ENCODE measurements at regions not wholly inside any gene's neighbourhood (a gene's known extent, or its start where the extent isn't known, plus 50 kb on each side); places are given as distances from the start of the nearest gene placed in this dataset.
"Not testable (repeated sequence)": the region's sequence is repeated elsewhere in the genome, so short reads cannot be mapped to it uniquely, and the experiment has no call there.

DNA sequence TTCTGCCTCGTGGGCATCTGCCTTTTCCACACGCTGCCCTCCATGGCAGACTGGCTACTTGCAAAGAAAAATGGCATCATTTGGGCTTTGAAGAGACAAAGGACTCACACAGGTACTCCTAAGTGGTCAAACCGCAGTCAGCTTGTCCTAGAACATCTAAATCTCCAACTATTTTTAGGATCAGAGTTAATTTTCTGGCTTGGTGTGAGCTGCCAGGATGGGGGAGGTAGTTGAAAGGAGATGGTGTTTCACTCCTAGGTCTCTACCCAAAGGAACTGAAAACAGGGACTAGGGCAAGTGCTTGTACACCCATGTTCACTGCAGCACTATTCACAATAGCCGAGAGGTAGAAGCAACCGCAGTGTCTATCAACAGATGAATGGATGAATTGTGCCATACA lies 107.9 kb upstream of the ATL2 start:
- Histone ChIP-seq H3K4me3 (ENCODE audit: low read length in 2 of 2) (no peak overlapping the region), H3K9ac (ENCODE audit: low read depth in 1 of 2, low read length in 2 of 2) (no peak overlapping the region), H3K36me3 (ENCODE audit: control insufficient read depth in 2 of 2, insufficient read depth in 2 of 2, low read length in 2 of 2) (no peaks in the 10 kb centered on the region), H3K27me3 (ENCODE audit: control insufficient read depth in 2 of 2, insufficient read depth in 2 of 2, low read length in 2 of 2) (no peaks in the 10 kb centered on the region), H3K27ac (ENCODE audit: low read depth in 2 of 2, low read length in 2 of 2) (no peak overlapping the region), H3K9me3 (ENCODE audit: control insufficient read depth in 2 of 2, low read length in 2 of 2) (peaks cover 4 to 7% of the 10 kb centered on the region in 2 donors), H3K4me1 (ENCODE audit: control insufficient read depth in 2 of 2, insufficient read depth in 2 of 2, low read length in 2 of 2) (no peaks in the 10 kb centered on the region)

GRCh38 chr2:38483776-38484501 lies 106.9 kb upstream of the ATL2 start:
- peaks cover 4 to 7% of the 10 kb centered on the region in 2 donors for H3K9me3 ChIP-seq (ENCODE audit: control insufficient read depth in 2 of 2, low read length in 2 of 2)
- H3K4me3 ChIP-seq (ENCODE audit: low read length in 2 of 2) = no peak overlapping the region
- H3K27ac ChIP-seq (ENCODE audit: low read depth in 2 of 2, low read length in 2 of 2) = no peak overlapping the region
- H3K27me3 ChIP-seq (ENCODE audit: control insufficient read depth in 2 of 2, insufficient read depth in 2 of 2, low read length in 2 of 2) = no peaks in the 10 kb centered on the region
- H3K4me1 ChIP-seq (ENCODE audit: control insufficient read depth in 2 of 2, insufficient read depth in 2 of 2, low read length in 2 of 2) = no peaks in the 10 kb centered on the region
- no peaks in the 10 kb centered on the region for H3K36me3 ChIP-seq (ENCODE audit: control insufficient read depth in 2 of 2, insufficient read depth in 2 of 2, low read length in 2 of 2)
- no peak overlapping the region for H3K9ac ChIP-seq (ENCODE audit: low read depth in 1 of 2, low read length in 2 of 2)

- H3K9ac ChIP-seq (ENCODE audit: low read depth in 1 of 2, low read length in 2 of 2); H3K27me3 ChIP-seq (ENCODE audit: control insufficient read depth in 2 of 2, insufficient read depth in 2 of 2, low read length in 2 of 2): not testable (repeated sequence)
Measured at GRCh38 chr2:38482710-38483109, 105.6 kb upstream of the ATL2 start.

DNA sequence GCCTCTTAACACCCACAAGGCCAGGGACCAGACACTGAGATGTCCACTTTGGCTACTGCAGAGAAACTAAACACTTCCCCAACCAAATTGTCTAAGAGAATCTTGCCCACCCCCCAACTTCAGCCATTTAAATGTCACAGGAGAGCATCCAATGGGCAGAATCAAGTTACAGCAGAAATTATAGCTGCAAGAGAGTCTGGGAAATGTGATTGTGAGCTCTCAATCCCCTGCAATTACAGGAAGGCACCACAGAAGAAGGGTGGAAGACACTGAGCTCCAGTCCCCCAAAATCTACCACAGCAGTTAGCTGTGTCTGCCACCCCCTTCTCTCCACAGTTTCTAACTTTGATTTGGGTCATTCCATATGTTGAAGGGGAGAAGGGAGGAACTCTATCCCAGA lies 103.5 kb upstream of the ATL2 start:
- H3K4me3 ChIP-seq (ENCODE audit: low read length in 2 of 2) = no peak overlapping the region
- H3K9me3 ChIP-seq (ENCODE audit: control insufficient read depth in 2 of 2, low read length in 2 of 2) = peaks cover 4 to 7% of the 10 kb centered on the region in 2 donors
- H3K36me3 ChIP-seq (ENCODE audit: control insufficient read depth in 2 of 2, insufficient read depth in 2 of 2, low read length in 2 of 2) = no peaks in the 10 kb centered on the region
- no peaks in the 10 kb centered on the region for H3K27me3 ChIP-seq (ENCODE audit: control insufficient read depth in 2 of 2, insufficient read depth in 2 of 2, low read length in 2 of 2)
- no peak overlapping the region for H3K27ac ChIP-seq (ENCODE audit: low read depth in 2 of 2, low read length in 2 of 2)
- H3K9ac ChIP-seq (ENCODE audit: low read depth in 1 of 2, low read length in 2 of 2) = no peak overlapping the region
- H3K4me1 ChIP-seq (ENCODE audit: control insufficient read depth in 2 of 2, insufficient read depth in 2 of 2, low read length in 2 of 2) = no peaks in the 10 kb centered on the region

More at GRCh38 chr2:38482710-38483109, 105.6 kb upstream of the ATL2 start:
- H3K4me3 ChIP-seq (ENCODE audit: low read length in 2 of 2); H3K4me1 ChIP-seq (ENCODE audit: control insufficient read depth in 2 of 2, insufficient read depth in 2 of 2, low read length in 2 of 2); H3K9me3 ChIP-seq (ENCODE audit: control insufficient read depth in 2 of 2, low read length in 2 of 2); H3K36me3 ChIP-seq (ENCODE audit: control insufficient read depth in 2 of 2, insufficient read depth in 2 of 2, low read length in 2 of 2); H3K27ac ChIP-seq (ENCODE audit: low read depth in 2 of 2, low read length in 2 of 2): not testable (repeated sequence)

- H3K27me3 ChIP-seq (ENCODE audit: control insufficient read depth in 2 of 2, insufficient read depth in 2 of 2, low read length in 2 of 2) = no peaks in the 10 kb centered on the region
- peaks cover 4 to 7% of the 10 kb centered on the region in 2 donors for H3K9me3 ChIP-seq (ENCODE audit: control insufficient read depth in 2 of 2, low read length in 2 of 2)
Measured at GRCh38 chr2:38477006-38477405, 99.9 kb upstream of the ATL2 start.

DNA sequence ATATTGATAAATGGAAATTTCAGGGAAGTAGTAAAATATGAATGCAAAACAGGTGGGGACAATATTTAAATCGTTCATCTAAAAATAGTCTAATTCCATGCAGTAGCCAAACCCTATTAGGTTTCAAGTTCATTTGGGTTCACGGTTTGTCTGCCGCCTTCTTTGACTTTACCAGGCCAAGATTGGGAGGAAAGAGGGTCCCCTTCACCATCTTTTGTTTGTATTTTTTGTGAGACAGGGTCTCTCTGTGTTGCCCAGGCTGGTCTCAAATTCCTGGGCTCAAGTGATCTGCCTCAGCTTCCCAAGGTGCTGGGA lies 98.5 kb upstream of the ATL2 start:
- no peaks in the 10 kb centered on the region for H3K36me3 ChIP-seq (ENCODE audit: control insufficient read depth in 2 of 2, insufficient read depth in 2 of 2, low read length in 2 of 2)
- H3K9ac ChIP-seq (ENCODE audit: low read depth in 1 of 2, low read length in 2 of 2) = no peak overlapping the region
- no peak overlapping the region for H3K4me3 ChIP-seq (ENCODE audit: low read length in 2 of 2)
- no peaks in the 10 kb centered on the region for H3K4me1 ChIP-seq (ENCODE audit: control insufficient read depth in 2 of 2, insufficient read depth in 2 of 2, low read length in 2 of 2)
- H3K27ac ChIP-seq (ENCODE audit: low read depth in 2 of 2, low read length in 2 of 2) = no peak overlapping the region
- peaks cover 0 to 1% of the 10 kb centered on the region in 2 donors for H3K9me3 ChIP-seq (ENCODE audit: control insufficient read depth in 2 of 2, low read length in 2 of 2)
- H3K27me3 ChIP-seq (ENCODE audit: control insufficient read depth in 2 of 2, insufficient read depth in 2 of 2, low read length in 2 of 2) = no peaks in the 10 kb centered on the region

More at GRCh38 chr2:38477006-38477405, 99.9 kb upstream of the ATL2 start:
- no peaks in the 10 kb centered on the region for H3K36me3 ChIP-seq (ENCODE audit: control insufficient read depth in 2 of 2, insufficient read depth in 2 of 2, low read length in 2 of 2)
- H3K9ac ChIP-seq (ENCODE audit: low read depth in 1 of 2, low read length in 2 of 2) = no peak overlapping the region
- no peak overlapping the region for H3K27ac ChIP-seq (ENCODE audit: low read depth in 2 of 2, low read length in 2 of 2)
- no peaks in the 10 kb centered on the region for H3K4me1 ChIP-seq (ENCODE audit: control insufficient read depth in 2 of 2, insufficient read depth in 2 of 2, low read length in 2 of 2)
- H3K4me3 ChIP-seq (ENCODE audit: low read length in 2 of 2) = no peak overlapping the region

DNA sequence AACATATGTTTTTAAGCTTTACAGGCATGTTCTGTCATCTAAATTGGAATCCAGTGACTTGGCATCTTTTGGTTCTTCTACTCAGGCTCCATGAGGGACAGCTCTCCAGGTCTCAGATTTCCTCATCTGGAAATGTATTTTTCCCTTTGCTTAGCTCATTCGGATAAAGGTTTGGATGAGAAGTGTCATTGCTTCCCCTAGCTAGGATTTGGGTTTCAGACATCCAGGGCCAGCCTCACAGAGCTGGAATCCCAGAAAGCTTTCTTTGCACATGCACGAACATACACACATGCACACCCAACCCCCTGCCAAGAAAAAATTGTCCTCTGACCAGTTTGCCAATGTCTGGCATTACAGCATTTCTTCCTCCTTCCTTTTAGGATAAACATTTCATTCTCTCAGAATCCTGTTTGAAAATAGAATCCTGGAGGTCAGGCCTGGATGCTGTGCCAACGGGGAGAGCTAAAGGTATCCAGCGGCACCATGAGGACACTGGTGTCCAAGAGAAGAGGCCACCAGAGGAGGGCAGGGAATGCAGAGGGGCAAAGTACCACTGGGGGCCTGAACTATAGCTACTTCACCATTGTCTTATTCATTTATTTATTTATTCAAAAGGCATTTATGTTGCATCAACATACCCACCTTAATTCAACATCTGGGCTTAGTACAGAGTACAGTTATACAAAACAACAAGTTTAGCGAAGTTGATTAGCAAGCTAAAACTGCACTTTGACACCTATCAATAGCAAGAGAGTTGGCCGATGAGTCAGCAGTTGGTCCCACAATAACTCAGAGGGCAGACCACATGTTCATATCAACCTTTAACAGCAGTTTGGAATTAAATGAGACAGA lies 97.9 kb upstream of the ATL2 start:
- H3K4me1 ChIP-seq (ENCODE audit: control insufficient read depth in 2 of 2, insufficient read depth in 2 of 2, low read length in 2 of 2) = no peaks in the 10 kb centered on the region
- no peaks in the 10 kb centered on the region for H3K9me3 ChIP-seq (ENCODE audit: control insufficient read depth in 2 of 2, low read length in 2 of 2)
- H3K27ac ChIP-seq (ENCODE audit: low read depth in 2 of 2, low read length in 2 of 2) = no peak overlapping the region
- no peaks in the 10 kb centered on the region for H3K27me3 ChIP-seq (ENCODE audit: control insufficient read depth in 2 of 2, insufficient read depth in 2 of 2, low read length in 2 of 2)
- H3K9ac ChIP-seq (ENCODE audit: low read depth in 1 of 2, low read length in 2 of 2) = no peak overlapping the region
- H3K4me3 ChIP-seq (ENCODE audit: low read length in 2 of 2) = no peak overlapping the region
- H3K36me3 ChIP-seq (ENCODE audit: control insufficient read depth in 2 of 2, insufficient read depth in 2 of 2, low read length in 2 of 2) = no peaks in the 10 kb centered on the region

DNA sequence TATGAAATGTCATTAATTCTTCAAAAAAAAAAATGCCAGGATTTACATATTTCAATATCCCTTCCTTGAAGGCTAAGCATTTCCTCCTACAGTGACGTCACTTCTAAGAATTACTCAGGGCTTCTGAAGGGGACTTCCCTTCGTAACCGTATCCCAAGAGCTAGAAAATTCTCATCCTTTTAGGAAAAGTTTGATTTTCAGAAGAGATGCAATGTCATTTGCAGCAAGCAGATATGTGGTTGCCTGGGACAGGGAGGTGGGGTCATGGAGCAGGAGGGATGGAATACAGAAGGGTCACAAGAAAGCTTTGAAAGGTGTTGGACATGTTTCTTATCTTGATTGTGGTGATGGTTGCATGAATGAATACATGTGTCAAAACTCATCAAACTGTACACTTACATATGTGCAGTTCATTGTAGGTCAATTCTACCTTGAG lies 97.0 kb upstream of the ATL2 start:
- H3K36me3 ChIP-seq (ENCODE audit: control insufficient read depth in 2 of 2, insufficient read depth in 2 of 2, low read length in 2 of 2) = no peaks in the 10 kb centered on the region
- H3K4me1 ChIP-seq (ENCODE audit: control insufficient read depth in 2 of 2, insufficient read depth in 2 of 2, low read length in 2 of 2) = no peaks in the 10 kb centered on the region
- H3K27ac ChIP-seq (ENCODE audit: low read depth in 2 of 2, low read length in 2 of 2) = no peak overlapping the region
- no peak overlapping the region for H3K9ac ChIP-seq (ENCODE audit: low read depth in 1 of 2, low read length in 2 of 2)
- no peaks in the 10 kb centered on the region for H3K27me3 ChIP-seq (ENCODE audit: control insufficient read depth in 2 of 2, insufficient read depth in 2 of 2, low read length in 2 of 2)
- no peak overlapping the region for H3K4me3 ChIP-seq (ENCODE audit: low read length in 2 of 2)
- H3K9me3 ChIP-seq (ENCODE audit: control insufficient read depth in 2 of 2, low read length in 2 of 2) = no peaks in the 10 kb centered on the region

DNA sequence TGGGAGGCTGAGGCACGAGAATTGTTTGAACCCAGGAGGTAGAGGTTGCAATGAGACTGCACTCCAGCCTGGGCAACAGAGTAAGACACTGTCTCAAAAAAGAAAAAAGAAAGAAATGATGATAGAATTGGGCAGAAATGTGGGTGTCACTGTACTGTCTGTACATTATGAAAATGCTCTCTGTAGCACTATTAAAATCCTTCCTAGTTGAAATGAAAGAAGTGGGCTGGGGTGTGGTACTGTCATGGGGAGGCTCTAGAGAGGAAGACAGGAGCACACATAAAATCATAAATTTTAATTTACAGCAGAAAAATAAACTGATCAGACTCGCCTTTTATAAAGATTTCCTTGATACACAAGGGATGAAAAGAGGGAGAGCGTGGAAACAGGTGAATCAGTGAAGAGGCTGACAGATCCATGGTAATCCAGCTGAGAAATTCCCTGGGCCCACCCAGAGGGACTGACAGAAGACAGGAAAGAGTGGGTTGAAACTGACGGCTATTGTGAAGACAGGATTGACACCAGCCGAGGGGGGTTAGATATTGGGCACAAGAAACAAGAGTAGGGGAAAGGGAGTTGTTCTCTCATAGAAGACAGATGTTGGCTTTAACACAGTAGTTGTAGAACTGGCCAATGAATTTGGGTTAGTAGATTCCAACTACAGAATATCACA lies 96.4 kb upstream of the ATL2 start:
- H3K27me3 ChIP-seq (ENCODE audit: control insufficient read depth in 2 of 2, insufficient read depth in 2 of 2, low read length in 2 of 2) = no peaks in the 10 kb centered on the region
- H3K4me1 ChIP-seq (ENCODE audit: control insufficient read depth in 2 of 2, insufficient read depth in 2 of 2, low read length in 2 of 2) = no peaks in the 10 kb centered on the region
- no peaks in the 10 kb centered on the region for H3K36me3 ChIP-seq (ENCODE audit: control insufficient read depth in 2 of 2, insufficient read depth in 2 of 2, low read length in 2 of 2)
- H3K4me3 ChIP-seq (ENCODE audit: low read length in 2 of 2) = no peak overlapping the region
- no peak overlapping the region for H3K9ac ChIP-seq (ENCODE audit: low read depth in 1 of 2, low read length in 2 of 2)
- H3K9me3 ChIP-seq (ENCODE audit: control insufficient read depth in 2 of 2, low read length in 2 of 2) = no peaks in the 10 kb centered on the region
- H3K27ac ChIP-seq (ENCODE audit: low read depth in 2 of 2, low read length in 2 of 2) = no peak overlapping the region

DNA sequence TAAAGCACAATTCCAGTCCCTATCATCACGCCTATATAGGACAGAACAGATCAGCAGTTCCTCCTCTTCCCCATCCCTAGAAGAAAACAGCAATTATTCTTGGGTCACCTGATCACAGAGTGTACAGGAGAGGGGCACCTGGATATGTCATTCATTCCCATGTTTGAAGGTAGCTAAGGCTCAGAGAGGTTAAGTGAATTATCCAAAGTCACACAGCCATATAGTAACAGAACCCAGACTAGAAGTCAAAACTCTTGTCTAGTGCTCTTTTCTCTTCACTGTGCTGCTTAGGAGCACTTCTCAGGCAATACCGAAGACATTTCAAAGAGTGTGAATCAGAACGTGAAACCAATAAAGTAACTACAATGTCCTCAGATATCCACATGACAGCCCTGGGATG lies 93.0 kb upstream of the ATL2 start:
- Histone ChIP-seq H3K9ac (ENCODE audit: low read depth in 1 of 2, low read length in 2 of 2) (no peak overlapping the region), H3K27ac (ENCODE audit: low read depth in 2 of 2, low read length in 2 of 2) (no peak overlapping the region), H3K27me3 (ENCODE audit: control insufficient read depth in 2 of 2, insufficient read depth in 2 of 2, low read length in 2 of 2) (no peaks in the 10 kb centered on the region), H3K4me3 (ENCODE audit: low read length in 2 of 2) (no peak overlapping the region), H3K9me3 (ENCODE audit: control insufficient read depth in 2 of 2, low read length in 2 of 2) (no peaks in the 10 kb centered on the region), H3K4me1 (ENCODE audit: control insufficient read depth in 2 of 2, insufficient read depth in 2 of 2, low read length in 2 of 2) (no peaks in the 10 kb centered on the region), H3K36me3 (ENCODE audit: control insufficient read depth in 2 of 2, insufficient read depth in 2 of 2, low read length in 2 of 2) (no peaks in the 10 kb centered on the region)

Data from mucosa of rectum (tissue), 2 donors.